Fibroblast of skin of back (primary cell): ENCODE measurements at regions not wholly inside any gene's neighbourhood (a gene's known extent, or its start where the extent isn't known, plus 50 kb on each side); places are given as distances from the start of the nearest gene placed in this dataset.
A peak's percentile ranks its signal among the peaks of the same experiment; 100 is the strongest.
"Not testable (repeated sequence)": the region's sequence is repeated elsewhere in the genome, so short reads cannot be mapped to it uniquely, and the experiment has no call there.

Source experiments
- DNase-seq: peaks from one replicate; pipeline ENCODE4 v3.0.0-alpha.2; 2013

DNA sequence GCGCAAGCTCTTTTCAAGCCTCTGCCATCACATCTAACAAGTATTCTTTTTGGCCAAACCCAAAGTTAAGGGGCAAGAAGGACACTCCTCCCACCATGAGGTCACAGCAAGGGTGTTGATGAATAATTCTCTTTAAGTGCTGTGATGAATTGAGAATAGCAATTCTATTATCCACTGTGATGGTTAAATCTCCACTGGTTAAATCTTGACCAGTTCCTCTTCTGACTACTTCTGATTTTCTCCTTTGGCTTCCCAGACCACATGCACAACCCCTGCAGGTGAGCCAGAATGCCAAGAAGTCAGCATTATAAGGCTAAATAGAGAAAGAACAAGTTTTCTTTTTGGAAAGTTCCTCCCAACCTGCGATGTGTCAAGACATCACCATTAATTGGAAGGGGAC is 90.6 kb upstream of the BCL2L14 start:
- no peak for DNase-seq

DNA sequence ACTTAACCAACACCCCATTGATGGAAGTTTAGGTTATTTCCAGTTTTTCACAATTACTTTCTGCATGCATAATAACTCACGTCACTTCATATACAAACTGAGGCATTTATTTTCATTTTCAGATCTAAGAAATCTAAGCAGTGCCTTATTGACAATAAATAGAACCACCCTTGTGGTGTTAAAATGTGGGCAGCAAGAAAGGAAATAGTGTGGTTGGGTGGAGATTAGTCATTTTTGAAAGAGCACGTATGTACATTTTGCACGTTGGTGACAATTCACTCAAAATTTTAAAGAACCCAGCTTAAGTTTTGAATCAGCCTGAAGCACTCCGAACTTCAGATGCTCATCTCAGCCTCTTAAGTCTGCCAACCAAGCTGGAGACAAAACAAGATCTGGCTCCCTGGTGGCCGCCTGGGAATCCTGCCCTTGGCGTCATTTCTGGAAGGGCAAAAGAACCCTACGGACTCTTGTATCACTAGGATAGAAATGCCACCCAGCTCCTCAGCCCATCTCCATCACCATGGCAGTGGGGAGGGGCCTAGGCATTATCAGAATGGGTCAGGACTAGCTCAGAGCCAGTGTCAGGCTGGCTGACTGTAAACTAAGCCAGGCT is 89.5 kb upstream of the BCL2L14 start:
- DNase-seq: peak; percentile 81

DNA sequence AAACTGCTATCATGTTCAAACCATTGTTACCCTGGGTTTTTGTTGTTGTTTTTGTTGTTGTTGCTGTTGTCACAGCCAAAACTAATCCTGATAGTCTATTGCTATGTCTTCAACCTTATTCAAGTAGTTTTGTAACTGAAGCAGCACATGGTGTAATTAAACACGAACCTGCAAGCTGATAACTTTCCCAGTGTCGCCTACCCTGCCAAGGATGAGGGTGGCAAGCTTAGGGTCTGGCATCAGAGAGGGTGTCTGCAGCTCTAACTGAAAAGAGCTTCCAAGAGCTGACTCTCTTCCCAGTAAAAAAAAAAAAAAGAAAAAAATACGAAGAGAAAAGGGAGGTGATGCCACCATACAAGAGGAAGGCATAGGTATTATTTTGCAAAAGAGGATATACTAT is 86.3 kb upstream of the BCL2L14 start:
- no peak for DNase-seq

DNA sequence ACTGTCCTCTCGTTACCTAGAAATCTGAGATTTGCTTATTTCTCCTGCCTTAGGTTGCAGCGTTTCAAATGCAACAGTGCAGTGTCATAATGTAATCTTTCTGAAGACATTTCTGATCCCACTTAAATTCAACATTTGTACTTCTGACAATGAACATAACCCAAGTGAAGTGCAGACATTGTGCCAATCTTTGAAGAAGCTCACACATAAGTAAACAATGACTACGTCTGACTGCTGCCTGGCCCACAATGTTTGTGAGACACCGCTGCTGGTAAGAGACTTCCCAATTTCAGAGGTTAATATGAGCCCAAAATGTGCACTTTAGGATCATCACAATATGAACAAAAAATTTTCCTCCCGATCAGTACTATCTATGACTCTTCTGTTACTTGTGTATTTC is 84.6 kb upstream of the BCL2L14 start:
- no peak for DNase-seq

DNA sequence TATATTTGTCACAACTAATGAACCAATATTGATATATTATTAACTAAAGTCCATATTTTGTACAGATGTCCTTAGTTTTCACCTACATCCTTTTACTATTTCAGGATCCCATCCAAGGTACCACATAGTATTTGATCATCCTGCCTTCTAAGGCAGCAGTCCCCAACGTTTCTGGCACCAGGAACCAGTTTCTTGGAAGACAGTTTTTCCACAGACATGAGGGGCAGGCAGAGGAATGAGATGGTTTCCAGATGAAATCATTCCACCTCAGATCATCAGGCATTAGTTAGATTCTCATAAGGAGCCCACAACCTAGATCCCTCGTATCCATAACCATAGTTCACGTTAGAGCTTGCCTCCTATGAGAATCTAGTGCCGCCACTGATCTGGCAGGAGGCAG is 82.8 kb upstream of the BCL2L14 start:
- DNase-seq: peak; percentile 22

DNA sequence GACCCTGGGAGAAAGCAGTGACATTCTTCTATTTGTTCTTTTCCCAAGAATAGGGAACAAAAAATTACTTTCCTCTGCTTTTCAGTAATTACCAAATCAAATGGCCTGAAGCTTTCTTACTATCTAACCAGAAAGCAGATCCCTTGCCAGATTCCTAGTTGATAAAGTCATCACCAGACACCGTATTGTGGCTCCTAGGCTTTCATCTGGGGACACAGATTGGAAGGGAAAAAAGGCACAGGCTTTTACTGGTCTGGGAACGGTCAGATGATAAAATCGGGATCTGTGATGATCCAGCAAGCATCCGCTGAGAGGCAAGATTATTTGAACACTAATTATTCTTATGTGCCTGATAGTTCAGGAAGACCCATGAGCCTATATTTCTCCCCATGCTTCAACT is 79.1 kb upstream of the BCL2L14 start:
- peak; percentile 31 for DNase-seq

DNA sequence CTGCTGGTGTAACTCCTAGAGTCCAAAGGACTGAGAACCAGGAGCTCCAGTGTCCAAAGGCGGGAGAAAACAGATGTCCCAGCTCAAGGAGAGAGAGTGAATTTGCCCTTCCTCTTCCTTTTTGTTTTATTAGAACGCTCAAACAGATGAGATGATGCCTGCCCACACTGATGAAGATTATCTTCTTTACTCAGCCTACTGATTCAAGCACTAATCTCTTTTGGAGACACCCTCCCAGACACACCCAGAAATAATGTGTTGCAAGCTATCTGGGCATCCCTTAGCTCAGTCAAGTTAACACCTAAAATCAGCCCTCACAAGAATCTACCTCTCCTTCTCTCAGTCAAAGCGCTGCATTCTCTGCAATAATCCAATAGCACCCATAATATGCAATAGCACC is 78.2 kb upstream of the BCL2L14 start:
- DNase-seq: no peak

DNA sequence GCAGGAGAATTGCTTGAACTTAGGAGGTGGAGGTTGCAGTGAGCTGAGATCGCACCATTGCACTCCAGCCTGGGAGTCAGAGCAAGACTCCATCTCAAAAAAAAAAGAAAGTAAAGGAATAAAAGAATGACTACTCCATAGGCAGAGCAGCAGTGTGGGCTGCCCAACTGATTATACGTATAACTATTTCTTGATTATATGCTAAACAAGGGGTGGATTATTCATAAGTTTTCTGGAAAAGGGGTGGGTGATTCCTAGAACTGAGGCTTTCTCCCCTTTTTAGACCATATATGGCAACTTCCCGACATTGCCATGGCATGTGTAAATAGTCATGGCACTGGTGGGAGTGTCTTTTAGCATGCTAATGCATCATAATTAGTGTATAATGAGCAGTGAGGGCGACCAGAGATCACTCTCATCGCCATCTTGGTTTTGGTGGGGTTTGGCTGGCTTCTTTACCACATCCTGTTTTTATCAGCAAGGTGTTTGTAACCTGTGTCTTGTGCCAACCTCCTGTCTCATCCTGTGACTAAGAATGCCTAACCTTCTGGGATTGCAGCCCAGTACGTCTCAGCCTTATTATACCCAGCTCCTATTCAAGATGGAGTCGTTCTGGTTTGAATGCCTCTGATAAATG is 72.3 kb upstream of the BCL2L14 start:
- DNase-seq: not testable (repeated sequence)

DNA sequence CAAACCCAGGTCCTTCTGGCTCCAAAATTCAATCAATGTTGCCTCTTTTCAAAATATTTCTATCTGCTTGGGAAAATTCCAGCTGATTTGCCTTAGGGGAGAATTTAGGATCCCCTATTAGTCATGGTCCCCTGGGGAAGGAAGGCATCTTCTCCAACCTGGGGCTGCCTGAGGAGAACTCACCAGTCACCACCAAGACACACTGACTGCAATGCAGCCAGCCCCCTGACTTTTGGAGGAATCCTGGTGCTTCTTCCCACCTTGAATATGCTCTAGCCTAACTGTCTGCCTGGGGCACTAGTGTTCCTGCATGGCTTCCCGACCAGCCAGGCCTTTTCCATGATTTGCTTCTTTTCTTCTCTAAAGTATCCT is 71.8 kb upstream of the BCL2L14 start:
- DNase-seq: peak; percentile 63

DNA sequence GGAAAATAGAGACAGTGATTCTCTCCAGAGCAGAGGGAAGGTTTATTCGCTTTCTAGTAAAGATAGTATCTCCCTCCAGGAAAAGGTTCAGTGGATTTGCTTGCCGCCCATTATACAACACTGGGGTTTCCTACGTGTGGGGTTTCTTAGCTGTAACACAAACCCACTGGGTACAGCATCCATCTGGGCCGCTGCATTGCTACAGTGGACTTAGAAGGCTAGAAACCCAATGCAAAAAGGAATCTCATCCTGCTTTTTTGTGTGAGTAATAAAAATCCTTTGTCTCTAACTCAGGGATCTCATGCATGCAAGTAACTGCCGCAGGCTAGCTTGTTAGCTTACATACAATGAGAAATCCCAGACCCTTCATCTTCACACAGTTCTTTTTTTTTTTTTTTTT is 67.1 kb upstream of the BCL2L14 start:
- no peak for DNase-seq

DNA sequence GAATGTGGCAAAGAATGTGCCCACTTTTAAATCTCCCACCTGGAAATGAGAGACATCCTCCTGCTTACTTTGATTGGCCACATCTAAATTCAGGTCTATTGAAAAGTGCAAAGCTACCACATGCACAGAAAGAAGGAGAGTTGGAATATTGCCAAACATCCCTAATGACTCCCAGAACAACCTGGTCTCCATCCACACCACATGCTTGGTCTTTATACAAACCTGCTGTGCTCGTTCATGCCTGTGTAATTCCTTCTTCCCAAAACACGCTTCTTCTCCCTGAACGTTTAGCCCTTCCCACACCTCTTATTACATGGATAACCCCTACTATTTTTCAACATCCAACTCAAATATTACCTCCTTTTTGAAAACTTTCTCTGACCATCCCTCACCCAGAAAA is 66.2 kb upstream of the BCL2L14 start:
- DNase-seq: no peak

DNA sequence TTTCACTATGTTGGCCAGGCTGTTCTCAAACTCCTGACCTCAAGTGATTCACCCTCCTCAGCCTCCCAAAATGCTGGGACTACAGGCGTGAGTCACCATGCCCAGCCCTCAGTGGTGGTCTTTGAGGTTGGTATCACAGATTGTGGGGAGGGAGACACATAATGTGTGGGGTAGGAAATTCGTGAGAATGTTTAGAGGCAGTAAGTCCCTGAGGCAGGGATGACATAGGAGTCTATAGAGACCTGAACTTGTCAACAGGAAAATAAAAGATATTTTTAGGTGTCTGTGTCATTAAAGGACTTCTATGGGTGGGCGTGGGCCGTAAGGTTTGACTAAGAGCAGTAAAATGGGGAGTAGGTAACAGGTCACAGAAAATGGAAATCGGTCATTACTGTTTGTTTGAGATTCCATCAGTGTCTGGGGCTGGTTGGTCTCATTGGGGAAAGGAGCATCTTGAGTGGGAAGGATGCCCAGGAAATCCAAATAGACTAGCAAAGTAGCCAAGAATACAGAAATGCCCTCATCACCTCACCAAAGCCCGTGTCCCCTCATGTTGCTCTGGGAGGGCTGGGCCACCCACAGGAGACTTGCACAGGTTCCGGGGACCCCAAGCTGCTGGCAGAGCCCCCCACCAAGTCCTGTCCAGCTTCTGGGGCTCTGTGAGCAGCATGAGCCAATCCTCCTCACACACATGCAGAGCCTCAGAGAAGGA is 63.6 kb upstream of the BCL2L14 start:
- peak; percentile 83 for DNase-seq

DNA sequence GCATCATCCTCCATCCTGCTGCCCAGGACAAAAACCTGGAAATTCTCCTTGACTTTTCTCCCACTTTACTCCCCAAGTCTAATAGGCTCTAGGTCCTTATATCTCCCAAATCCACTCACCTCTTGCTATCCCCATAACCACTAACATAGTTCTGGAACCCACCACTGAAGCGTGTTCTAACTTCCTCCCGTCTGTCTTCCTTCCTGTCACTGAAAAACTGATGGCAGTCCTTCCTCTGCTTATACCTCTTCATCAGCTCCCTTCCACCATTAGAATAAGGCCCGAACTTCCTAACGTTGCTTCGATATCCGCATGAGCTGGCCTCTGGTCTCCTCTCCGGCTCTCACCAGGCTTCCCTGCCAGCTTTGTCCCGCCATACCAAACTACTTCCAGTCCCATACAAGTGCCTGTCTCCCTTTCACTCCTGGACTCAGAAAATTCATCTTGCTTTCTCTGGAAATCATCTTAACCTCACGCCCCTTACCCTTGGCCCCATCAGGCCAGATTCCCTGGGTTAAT is 63.0 kb upstream of the BCL2L14 start:
- no peak for DNase-seq

DNA sequence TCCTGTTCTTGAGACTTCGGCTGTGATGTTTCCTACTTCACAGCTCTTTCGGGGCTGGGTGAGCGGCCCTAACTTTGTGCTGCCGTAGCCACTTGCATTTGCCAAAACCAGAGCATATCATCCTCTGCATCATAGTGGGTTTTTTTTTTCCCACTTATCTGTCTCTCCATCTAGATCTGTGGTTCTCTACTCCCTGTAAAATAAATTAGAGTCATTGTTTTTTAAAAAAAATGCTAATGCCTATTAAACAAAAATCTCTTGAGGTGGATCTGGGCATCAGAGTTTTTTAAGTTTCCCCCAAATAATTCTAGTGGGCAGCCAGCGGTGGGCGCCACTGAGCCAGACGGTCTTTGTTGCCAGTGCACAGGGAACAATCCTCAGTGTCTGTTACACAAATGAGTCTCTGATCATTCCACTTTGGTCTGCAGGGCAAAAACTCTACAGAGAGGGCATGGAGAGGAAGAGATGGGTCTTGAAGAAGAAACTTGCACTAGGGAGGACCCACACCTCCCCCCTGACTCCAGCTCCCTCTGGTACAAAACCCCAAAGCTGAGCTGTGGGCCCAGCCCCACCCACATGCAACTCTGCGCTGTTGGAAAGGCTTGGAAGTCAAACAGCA is 62.4 kb upstream of the BCL2L14 start:
- DNase-seq: no peak

DNA sequence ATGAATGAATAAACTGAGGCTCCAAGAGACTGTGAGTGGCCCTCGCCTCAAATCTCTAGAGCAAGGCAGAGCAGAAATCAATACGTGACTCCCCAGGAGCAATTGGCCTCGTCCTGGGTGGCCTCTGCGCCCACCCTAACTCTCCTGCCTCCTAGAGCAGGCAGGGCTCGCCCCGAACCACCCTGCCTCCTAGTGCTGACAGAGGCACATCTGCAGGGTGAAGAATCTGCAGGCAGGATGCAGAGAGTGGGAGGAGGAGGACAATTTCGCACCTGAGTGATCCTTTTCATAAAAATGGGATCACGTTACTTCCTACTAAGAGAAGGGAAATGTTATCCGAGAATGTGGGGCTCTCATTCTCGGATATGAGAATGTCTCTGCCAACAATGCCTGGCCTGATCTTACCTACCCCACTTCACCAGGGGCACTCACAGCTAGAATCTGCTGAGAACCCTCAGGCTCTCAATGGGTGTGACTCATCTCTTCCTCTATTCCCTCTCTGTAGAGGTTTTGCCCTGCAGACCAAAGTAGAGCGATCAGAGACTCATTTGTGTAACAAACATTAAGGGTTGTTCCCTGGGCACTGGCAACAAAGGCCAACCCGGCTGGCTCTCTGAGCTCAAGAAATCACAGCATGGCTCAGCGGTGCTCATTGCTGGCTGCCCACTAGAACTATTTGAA is 61.7 kb upstream of the BCL2L14 start:
- peak; percentile 58 for DNase-seq

DNA sequence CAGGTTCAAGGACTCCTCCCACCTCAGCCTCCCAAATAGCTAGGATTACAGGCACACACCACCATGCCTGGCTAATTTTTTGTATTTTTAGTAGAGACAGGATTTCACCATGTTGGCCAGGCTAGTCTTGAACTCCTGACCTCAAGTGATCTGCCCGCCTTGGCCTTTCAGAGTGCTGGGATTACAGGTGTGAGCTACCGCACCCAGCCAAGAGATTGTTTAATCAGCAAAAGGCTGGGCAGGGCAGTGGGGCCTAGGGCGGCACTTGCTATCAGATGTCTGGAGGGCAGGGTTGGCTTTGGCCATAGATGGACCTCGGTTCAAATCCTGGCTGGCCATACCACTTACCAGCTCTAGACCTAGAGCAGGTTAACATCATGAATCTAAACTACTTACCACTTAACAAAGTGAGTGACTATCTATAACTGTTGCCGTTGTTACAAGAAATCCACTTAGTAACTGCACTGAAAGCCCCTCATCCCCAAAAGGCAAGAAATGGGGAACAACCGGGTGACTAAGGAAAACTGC is 60.9 kb upstream of the BCL2L14 start:
- not testable (repeated sequence) for DNase-seq

DNA sequence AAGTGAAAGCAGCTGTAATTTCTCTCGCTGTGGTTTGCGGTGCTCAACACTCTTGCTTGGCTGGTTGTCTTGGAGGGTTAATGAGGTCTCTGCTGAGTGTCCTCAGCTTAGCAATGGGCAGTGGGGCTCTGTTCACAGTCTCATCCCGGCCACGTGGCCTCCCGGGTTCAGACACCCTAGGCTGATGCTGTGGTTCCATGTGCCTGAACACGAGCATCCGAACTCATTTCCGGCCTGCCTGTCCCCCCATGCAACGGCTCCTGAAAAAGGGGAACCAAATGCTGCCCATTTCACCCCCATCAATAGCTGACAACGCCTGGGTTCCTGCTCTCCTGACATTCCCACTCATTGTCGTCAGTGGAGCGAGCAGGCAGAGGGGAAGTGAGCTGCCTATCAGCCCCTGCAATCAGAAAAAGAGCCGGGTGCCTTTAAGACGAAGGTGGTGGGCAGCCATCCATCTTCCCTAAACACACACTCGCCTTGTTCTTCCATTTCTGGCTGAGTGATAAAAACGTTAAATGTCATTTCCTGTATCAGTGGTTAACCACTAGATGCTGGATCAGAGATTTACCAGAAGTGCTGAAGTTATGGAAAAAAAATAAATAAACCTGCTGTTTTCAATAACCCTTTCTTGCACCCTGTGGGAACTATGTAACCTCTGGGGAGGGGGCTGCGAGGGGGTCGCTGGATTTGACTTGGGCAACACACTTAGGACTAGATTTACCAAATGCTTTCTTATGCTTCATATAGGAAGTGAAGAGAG is 60.3 kb upstream of the BCL2L14 start:
- peak; percentile 56 for DNase-seq

DNA sequence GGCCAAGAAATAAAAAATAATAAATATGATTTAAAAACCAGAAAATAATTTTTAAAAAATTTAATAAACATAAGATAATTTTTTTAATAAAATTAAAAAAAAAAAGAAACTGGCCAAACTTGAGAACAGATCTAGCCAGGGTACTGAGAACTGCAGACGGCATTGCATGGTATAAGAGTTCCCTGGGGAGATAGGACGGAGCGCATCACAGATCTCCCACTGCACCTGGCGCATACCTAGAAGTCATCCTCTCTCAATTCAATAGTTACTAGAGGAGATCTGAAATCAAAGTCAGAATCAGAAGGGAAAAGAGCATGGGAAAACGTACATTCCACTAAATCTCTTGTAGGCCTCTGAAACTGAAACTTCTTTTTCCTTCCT is 58.9 kb upstream of the BCL2L14 start:
- no peak for DNase-seq

DNA sequence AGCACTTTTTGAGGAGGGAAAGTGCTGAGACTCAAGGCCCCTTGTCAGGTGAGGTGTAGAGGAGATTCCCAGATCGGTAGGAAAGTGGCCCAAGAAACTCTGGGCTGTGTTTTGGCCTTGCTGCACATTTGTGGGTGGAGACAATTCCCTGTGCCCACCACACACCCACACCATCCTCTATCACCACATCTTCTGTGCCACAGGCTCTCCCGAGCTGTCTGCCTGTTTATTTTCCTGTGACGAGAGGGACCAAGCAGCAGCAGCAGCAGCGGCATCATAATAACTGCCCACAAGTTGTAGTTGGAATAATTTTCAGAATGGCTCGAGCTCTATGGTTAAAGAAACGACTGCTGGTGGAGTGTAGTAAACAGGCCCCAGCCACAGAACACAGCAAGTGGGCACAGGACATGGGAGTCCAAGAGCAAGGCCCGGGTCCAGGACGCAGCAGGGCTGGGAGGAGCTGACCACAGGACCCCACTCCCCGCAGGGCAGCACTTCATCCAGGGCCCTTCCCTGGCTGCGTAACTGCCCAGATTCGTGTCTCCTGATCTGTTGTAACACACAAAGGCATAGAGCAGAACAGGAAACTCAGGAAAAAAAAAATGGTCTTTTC is 55.6 kb upstream of the BCL2L14 start:
- no peak for DNase-seq

DNA sequence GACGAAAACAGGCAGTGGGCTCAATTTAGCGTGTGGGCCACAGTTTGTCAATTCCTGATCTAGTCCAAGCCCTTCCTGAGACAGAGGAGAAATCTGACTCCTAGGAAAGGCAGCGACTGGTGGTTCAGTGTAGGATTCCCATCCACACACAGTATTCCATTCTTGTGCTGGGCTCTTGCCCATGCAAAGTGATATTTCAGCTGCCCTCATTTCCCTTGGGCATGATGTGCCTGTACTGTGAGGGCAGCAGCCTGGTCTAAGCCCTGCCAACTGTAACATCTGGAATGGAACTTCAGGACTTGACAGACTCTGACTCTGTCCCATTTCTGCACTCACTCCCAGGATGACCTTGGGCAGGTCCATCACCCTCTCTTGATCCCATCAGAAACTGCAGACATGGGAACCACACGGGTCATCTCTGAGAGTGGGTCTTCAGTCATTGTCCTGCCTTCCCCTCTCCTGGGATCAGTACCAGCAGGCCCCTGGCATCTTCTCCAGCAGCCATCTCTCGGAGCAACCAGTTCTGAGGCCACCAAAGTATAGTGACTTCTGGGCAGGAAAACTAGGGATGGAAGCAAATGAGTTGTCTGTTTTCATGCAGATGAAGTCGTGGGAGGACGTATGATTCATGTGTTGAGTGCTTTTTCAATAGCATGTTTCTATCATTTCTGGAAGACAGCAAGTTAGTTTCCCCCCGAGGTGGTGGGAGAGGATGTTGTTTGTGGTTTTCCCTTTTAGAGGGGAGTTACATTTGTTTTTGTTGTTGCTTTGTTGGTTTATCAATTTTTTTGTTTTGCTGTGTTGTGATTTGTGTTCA is 54.2 kb upstream of the BCL2L14 start:
- DNase-seq: no peak
